ENCODE measurements at regions not wholly inside any gene's neighbourhood (a gene's known extent, or its start where the extent isn't known, plus 50 kb on each side); places are given as distances from the start of the nearest gene placed in this dataset.
"Not testable (repeated sequence)": the region's sequence is repeated elsewhere in the genome, so short reads cannot be mapped to it uniquely, and the experiment has no call there.

DNA sequence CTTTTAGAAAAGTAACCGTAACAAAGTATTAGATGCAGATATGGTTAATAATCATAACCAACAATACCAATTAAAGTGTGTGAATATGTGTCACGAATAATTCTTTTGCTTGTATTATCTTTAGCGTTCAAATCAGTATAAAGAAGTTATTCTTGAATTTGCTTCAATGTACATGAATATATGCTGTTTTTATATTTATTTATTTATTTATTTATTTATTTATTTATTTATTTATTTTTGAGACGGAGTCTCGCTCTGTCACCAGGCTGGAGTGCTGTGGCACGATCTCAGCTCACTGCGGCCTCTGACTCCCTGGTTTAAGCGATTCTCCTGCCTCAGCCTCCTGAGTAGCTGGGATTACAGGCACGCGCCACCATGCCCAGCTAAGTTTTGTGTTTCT is 147.6 kb upstream of the GALNT2 start:
- not testable (repeated sequence) for H3K27ac ChIP-seq (ENCODE audit: low read depth, low read length, severe bottlenecking); H3K9me3 ChIP-seq (ENCODE audit: control insufficient read depth, low read length); H3K4me1 ChIP-seq (ENCODE audit: control insufficient read depth, insufficient read depth, low read length, poor library complexity, severe bottlenecking); H3K4me3 ChIP-seq (ENCODE audit: extremely low read depth, insufficient read depth, low read length, poor library complexity, severe bottlenecking); H3K36me3 ChIP-seq (ENCODE audit: control insufficient read depth, insufficient read depth, low read length)
- WGBS, 2 experiments (ENCODE audit: insufficient coverage in 2 of 2), result 86 to 91% methylated on average over 3 to 4 of the region's 10 CpGs

DNA sequence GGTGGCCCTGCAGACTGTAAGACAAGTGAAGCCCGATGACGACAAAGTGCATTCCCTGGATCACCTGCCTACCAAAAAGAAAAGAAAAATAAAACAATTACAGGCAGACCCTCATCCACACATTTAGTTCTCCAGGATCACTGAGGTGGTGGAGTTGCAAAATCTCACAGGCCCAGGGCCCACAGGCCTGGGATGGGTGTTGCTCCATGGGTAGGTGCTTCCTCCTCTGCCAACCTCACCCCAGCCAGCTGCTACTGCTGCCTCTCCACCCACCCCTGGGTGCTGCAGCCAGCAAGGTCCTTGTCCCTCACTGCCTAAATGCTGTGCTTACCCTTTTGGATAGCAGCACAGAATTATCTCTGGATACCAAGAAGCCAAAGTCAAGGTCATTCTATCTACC is 146.4 kb upstream of the GALNT2 start:
- Histone ChIP-seq H3K36me3 (ENCODE audit: control insufficient read depth, insufficient read depth, low read length) (no peaks in the 10 kb centered on the region), H3K4me3 (ENCODE audit: extremely low read depth, insufficient read depth, low read length, poor library complexity, severe bottlenecking) (no peak overlapping the region), H3K4me1 (ENCODE audit: control insufficient read depth, insufficient read depth, low read length, poor library complexity, severe bottlenecking) (no peaks in the 10 kb centered on the region), H3K27ac (ENCODE audit: low read depth, low read length, severe bottlenecking) (no peak overlapping the region), H3K9me3 (ENCODE audit: control insufficient read depth, low read length) (no peaks in the 10 kb centered on the region)
- no CpG with 5 or more reads among the region's 2 CpGs for WGBS, 2 experiments (ENCODE audit: insufficient coverage in 2 of 2)

DNA sequence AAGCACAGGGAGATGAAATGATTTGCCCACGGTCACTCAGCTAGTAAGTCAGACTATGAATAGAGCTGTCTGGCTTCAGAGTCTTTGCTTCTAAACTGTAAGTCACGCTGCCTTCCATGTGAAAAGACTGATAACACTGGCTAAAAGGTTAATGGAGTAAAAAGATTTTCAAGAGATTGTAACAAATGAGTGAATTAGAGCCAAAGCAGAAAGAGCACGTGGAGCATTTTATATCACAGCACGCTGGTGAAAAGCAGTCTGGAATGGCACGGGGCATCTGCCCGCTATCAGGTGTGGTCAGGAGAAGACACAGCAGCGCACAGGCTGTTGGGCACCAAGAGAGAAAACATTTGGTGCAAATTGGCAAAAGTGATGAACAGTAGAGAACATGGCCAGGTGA is 144.8 kb upstream of the GALNT2 start:
- 92 to 97% methylated on average over 7 of the region's 7 CpGs for WGBS, 2 experiments (ENCODE audit: insufficient coverage in 2 of 2)
- no peaks in the 10 kb centered on the region for H3K9me3 ChIP-seq (ENCODE audit: control insufficient read depth, low read length)
- H3K4me1 ChIP-seq (ENCODE audit: control insufficient read depth, insufficient read depth, low read length, poor library complexity, severe bottlenecking), result no peaks in the 10 kb centered on the region
- H3K27ac ChIP-seq (ENCODE audit: low read depth, low read length, severe bottlenecking), result no peak overlapping the region
- no peaks in the 10 kb centered on the region for H3K36me3 ChIP-seq (ENCODE audit: control insufficient read depth, insufficient read depth, low read length)
- H3K4me3 ChIP-seq (ENCODE audit: extremely low read depth, insufficient read depth, low read length, poor library complexity, severe bottlenecking), result no peak overlapping the region

DNA sequence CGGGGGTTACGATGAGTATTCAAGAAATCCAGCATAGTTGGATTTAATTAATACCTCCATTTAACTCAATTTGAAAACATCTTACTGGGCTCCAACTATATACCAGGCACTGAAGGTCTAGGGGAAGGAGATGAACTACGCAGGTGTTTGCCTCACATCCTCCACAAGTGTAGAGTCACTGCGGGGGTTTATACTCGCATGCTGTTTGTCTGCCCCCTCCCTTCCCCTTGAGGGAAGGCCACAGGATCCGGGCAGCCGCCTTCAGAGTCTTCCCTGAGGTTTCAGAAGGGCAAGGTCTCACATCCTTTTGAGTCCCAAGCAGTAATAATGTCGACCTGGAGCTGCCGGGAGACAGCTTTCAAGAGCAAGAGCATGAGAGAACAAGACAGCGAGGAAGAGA is 142.4 kb upstream of the GALNT2 start:
- H3K9me3 ChIP-seq (ENCODE audit: control insufficient read depth, low read length), result no peaks in the 10 kb centered on the region
- 70 to 82% methylated on average over 3 of the region's 10 CpGs for WGBS, 2 experiments (ENCODE audit: insufficient coverage in 2 of 2)
- H3K4me1 ChIP-seq (ENCODE audit: control insufficient read depth, insufficient read depth, low read length, poor library complexity, severe bottlenecking), result no peaks in the 10 kb centered on the region
- no peak overlapping the region for H3K27ac ChIP-seq (ENCODE audit: low read depth, low read length, severe bottlenecking)
- H3K36me3 ChIP-seq (ENCODE audit: control insufficient read depth, insufficient read depth, low read length), result no peaks in the 10 kb centered on the region
- no peak overlapping the region for H3K4me3 ChIP-seq (ENCODE audit: extremely low read depth, insufficient read depth, low read length, poor library complexity, severe bottlenecking)

DNA sequence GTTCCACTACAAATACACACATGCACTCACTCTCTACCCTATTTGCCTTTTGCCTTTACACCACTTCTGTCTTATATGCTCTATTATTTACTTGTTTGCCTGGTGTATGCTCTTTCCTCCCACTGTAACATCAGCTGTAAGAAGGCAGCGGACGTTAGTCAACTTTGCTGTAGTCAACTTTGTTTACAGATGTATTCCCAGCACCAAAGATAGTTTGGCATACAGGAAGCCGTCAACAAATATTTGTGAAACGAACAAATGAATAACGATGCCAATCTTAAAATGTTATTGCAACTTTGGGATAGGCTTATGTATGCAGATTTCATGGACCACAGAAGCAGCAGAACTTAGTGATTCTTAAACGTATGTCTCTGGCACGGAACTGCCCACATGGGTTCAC is 138.3 kb upstream of the GALNT2 start:
- no peak overlapping the region for H3K27ac ChIP-seq (ENCODE audit: low read depth, low read length, severe bottlenecking)
- no peaks in the 10 kb centered on the region for H3K9me3 ChIP-seq (ENCODE audit: control insufficient read depth, low read length)
- no peaks in the 10 kb centered on the region for H3K36me3 ChIP-seq (ENCODE audit: control insufficient read depth, insufficient read depth, low read length)
- no peaks in the 10 kb centered on the region for H3K4me1 ChIP-seq (ENCODE audit: control insufficient read depth, insufficient read depth, low read length, poor library complexity, severe bottlenecking)
- 87 to 97% methylated on average over 7 of the region's 7 CpGs for WGBS, 2 experiments (ENCODE audit: insufficient coverage in 2 of 2)
- H3K4me3 ChIP-seq (ENCODE audit: extremely low read depth, insufficient read depth, low read length, poor library complexity, severe bottlenecking), result no peak overlapping the region

DNA sequence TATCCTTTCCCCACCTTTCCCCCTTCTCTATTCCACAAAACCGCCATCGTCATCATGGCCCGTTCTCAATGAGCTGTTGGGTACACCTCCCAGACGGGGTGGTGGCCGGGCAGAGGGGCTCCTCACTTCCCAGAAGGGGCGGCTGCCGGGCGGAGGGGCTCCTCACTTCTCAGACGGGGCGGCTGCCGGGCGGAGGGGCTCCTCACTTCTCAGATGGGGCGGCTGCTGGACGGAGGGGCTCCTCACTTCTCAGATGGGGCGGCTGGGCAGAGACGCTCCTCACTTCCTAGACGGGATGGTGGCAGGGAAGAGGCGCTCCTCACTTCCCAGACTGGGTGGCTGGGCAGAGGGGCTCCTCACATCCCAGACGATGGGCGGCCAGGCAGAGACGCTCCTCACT is 135.3 kb upstream of the GALNT2 start:
- not testable (repeated sequence) for H3K36me3 ChIP-seq (ENCODE audit: control insufficient read depth, insufficient read depth, low read length); H3K4me1 ChIP-seq (ENCODE audit: control insufficient read depth, insufficient read depth, low read length, poor library complexity, severe bottlenecking); H3K27ac ChIP-seq (ENCODE audit: low read depth, low read length, severe bottlenecking); H3K9me3 ChIP-seq (ENCODE audit: control insufficient read depth, low read length); H3K4me3 ChIP-seq (ENCODE audit: extremely low read depth, insufficient read depth, low read length, poor library complexity, severe bottlenecking)
- 94 to 97% methylated on average over 8 to 17 of the region's 21 CpGs for WGBS, 2 experiments (ENCODE audit: insufficient coverage in 2 of 2)

DNA sequence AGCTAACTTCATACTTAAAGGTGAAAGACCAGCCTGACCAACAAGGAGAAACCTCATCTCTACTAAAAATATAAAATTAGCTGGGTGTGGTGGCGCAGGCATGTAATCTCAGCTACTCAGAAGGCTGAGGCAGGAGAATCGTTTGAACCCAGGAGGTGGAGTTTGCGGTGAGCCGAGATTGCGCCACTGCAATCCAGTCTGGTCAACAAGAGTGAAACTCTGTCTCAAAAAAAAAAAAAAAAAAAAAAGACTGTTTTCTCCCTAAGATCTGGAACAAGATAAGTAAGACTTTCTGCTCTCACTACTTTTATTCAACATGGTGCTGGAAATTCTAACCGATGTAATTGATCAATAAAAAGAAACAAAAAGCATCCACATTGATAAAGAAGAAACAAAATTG is 131.9 kb upstream of the GALNT2 start:
- WGBS, 2 experiments (ENCODE audit: insufficient coverage in 2 of 2), result 60 to 91% methylated on average over 1 to 5 of the region's 6 CpGs
- not testable (repeated sequence) for H3K4me1 ChIP-seq (ENCODE audit: control insufficient read depth, insufficient read depth, low read length, poor library complexity, severe bottlenecking); H3K4me3 ChIP-seq (ENCODE audit: extremely low read depth, insufficient read depth, low read length, poor library complexity, severe bottlenecking); H3K36me3 ChIP-seq (ENCODE audit: control insufficient read depth, insufficient read depth, low read length); H3K9me3 ChIP-seq (ENCODE audit: control insufficient read depth, low read length); H3K27ac ChIP-seq (ENCODE audit: low read depth, low read length, severe bottlenecking)

DNA sequence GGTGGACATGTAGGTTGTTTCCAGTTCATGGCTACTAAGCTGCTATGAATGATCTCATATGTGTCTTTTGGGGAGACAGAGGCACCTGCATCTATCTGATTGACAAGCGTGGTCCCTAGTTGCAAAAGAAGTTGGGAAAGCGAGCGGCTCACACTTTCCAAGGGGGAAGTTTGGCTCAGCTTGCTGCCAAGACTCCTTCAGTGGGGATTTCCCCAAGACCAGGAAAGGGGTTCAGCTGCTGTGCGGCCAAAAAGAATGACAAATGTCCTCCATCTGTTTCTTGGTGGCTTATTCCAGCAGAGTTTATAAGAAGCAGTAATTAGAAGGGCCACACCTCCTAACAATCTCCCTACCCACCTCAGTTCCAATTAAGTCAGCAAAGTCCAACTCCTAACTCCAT is 128.5 kb upstream of the GALNT2 start:
- H3K27ac ChIP-seq (ENCODE audit: low read depth, low read length, severe bottlenecking), result no peak overlapping the region
- 93 to 96% methylated on average over 4 of the region's 4 CpGs for WGBS, 2 experiments (ENCODE audit: insufficient coverage in 2 of 2)
- no peak overlapping the region for H3K4me3 ChIP-seq (ENCODE audit: extremely low read depth, insufficient read depth, low read length, poor library complexity, severe bottlenecking)

DNA sequence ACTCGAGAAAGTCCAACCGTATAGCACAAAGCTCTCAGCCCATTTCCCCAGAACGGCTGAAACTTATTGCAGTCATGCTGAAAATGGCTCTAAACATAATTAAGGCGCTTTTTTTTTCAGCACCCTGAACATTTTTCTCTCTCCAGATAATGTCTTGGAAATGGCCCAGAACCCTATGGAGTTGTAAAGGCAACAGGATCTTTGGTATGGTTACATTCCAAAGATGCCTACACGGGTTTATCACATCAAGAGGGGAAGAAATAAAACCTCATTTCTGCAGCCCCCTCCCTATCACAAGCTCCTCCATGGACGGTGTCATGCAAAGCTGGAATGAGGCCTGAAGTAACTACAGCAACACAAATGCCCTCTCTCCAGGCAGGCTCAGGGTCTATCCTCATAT is 126.4 kb upstream of the GALNT2 start:
- no peak overlapping the region for H3K27ac ChIP-seq (ENCODE audit: low read depth, low read length, severe bottlenecking)
- H3K36me3 ChIP-seq (ENCODE audit: control insufficient read depth, insufficient read depth, low read length), result no peaks in the 10 kb centered on the region
- WGBS, 2 experiments (ENCODE audit: insufficient coverage in 2 of 2), result 79 to 93% methylated on average over 5 of the region's 6 CpGs
- H3K4me1 ChIP-seq (ENCODE audit: control insufficient read depth, insufficient read depth, low read length, poor library complexity, severe bottlenecking), result peaks cover 7% of the 10 kb centered on the region
- H3K4me3 ChIP-seq (ENCODE audit: extremely low read depth, insufficient read depth, low read length, poor library complexity, severe bottlenecking), result no peak overlapping the region
- H3K9me3 ChIP-seq (ENCODE audit: control insufficient read depth, low read length), result no peaks in the 10 kb centered on the region

More for the DNA sequence above, 128.5 kb upstream of the GALNT2 start:
- no peaks in the 10 kb centered on the region for H3K36me3 ChIP-seq (ENCODE audit: control insufficient read depth, insufficient read depth, low read length)
- H3K9me3 ChIP-seq (ENCODE audit: control insufficient read depth, low read length), result no peaks in the 10 kb centered on the region
- peaks cover 7% of the 10 kb centered on the region for H3K4me1 ChIP-seq (ENCODE audit: control insufficient read depth, insufficient read depth, low read length, poor library complexity, severe bottlenecking)

DNA sequence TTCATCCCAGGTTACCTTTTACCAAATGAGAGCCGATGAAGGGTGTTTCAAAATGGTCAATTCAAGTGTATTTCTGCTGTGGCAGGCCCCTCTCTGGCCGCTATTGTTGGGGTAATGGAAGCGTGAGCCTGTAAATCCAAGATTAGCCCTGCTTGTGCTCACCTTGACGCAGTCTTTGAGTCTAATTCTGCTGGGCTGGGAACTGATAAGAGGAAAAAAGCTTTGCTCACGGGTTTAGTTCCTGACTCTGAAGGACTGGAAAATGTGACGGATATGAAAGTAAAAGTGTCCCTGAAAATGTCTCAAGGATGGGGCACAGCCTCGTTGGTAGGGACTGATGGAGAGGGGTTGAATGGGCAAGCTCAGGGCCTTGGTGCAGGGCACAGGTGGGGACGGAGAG is 125.9 kb upstream of the GALNT2 start:
- no peaks in the 10 kb centered on the region for H3K9me3 ChIP-seq (ENCODE audit: control insufficient read depth, low read length)
- no peak overlapping the region for H3K27ac ChIP-seq (ENCODE audit: low read depth, low read length, severe bottlenecking)
- H3K36me3 ChIP-seq (ENCODE audit: control insufficient read depth, insufficient read depth, low read length), result no peaks in the 10 kb centered on the region
- WGBS, 2 experiments (ENCODE audit: insufficient coverage in 2 of 2), result 83 to 90% methylated on average over 4 to 5 of the region's 8 CpGs
- no peak overlapping the region for H3K4me3 ChIP-seq (ENCODE audit: extremely low read depth, insufficient read depth, low read length, poor library complexity, severe bottlenecking)
- peaks cover 7% of the 10 kb centered on the region for H3K4me1 ChIP-seq (ENCODE audit: control insufficient read depth, insufficient read depth, low read length, poor library complexity, severe bottlenecking)

DNA sequence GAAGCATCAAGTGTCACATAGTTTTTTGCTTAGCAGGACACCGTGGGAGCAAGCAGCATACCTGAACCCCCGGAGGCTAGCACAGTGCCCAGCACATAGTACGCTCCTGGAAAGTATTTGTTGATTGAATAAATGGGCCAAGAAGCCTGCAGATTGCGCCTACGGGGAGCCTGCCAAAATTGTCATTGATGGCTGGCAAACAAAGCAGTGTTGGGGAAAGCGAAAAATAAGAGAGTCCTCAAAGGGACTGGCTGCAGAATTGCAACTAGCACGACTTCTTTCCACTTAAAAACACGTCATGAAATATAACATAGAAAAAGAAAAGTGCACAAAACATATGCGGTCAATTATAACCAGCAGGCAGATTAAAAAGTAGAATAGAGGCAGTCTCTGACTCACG is 125.2 kb upstream of the GALNT2 start:
- WGBS, 2 experiments (ENCODE audit: insufficient coverage in 2 of 2), result 80 to 95% methylated on average over 7 to 8 of the region's 10 CpGs
- Histone ChIP-seq H3K4me1 (ENCODE audit: control insufficient read depth, insufficient read depth, low read length, poor library complexity, severe bottlenecking) (peaks cover 7% of the 10 kb centered on the region), H3K27ac (ENCODE audit: low read depth, low read length, severe bottlenecking) (no peak overlapping the region), H3K4me3 (ENCODE audit: extremely low read depth, insufficient read depth, low read length, poor library complexity, severe bottlenecking) (no peak overlapping the region), H3K9me3 (ENCODE audit: control insufficient read depth, low read length) (no peaks in the 10 kb centered on the region), H3K36me3 (ENCODE audit: control insufficient read depth, insufficient read depth, low read length) (no peaks in the 10 kb centered on the region)

DNA sequence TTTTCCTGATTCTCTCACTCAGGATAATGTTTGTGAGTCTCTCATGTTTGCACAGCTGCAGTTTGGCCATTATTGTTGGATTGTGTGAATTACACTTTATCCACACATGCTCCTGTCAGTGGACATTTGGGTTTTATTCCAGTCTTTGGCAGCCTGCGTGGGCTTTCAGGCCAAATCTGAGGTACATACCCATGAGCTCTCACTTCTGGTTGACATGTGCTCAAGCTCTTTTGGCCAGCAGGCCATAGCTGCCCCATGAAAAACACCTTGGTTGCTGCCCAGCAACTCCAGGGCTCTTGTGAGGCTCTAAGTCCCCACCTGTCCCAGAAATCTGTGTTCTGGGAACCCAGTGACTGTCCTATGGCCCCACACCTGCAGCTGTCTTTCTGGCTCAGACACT is 124.5 kb upstream of the GALNT2 start:
- Histone ChIP-seq H3K9me3 (ENCODE audit: control insufficient read depth, low read length) (no peaks in the 10 kb centered on the region), H3K27ac (ENCODE audit: low read depth, low read length, severe bottlenecking) (no peak overlapping the region), H3K4me3 (ENCODE audit: extremely low read depth, insufficient read depth, low read length, poor library complexity, severe bottlenecking) (no peak overlapping the region), H3K4me1 (ENCODE audit: control insufficient read depth, insufficient read depth, low read length, poor library complexity, severe bottlenecking) (peaks cover 7% of the 10 kb centered on the region), H3K36me3 (ENCODE audit: control insufficient read depth, insufficient read depth, low read length) (no peaks in the 10 kb centered on the region)
- WGBS, 2 experiments (ENCODE audit: insufficient coverage in 2 of 2), result 90 to 92% methylated on average over 1 of the region's 1 CpG

Data from mesodermal cell (in vitro differentiated cells).